DMS 273 (cell line): ENCODE measurements at regions not wholly inside any gene's neighbourhood (a gene's known extent, or its start where the extent isn't known, plus 50 kb on each side); places are given as distances from the start of the nearest gene placed in this dataset.

ENCODE experiments used
- DNase-seq: peaks from one replicate; lab custom pipeline; 2025; ENCODE audit not compliant: unreplicated experiment; lab: John Stamatoyannopoulos, UW

DNA sequence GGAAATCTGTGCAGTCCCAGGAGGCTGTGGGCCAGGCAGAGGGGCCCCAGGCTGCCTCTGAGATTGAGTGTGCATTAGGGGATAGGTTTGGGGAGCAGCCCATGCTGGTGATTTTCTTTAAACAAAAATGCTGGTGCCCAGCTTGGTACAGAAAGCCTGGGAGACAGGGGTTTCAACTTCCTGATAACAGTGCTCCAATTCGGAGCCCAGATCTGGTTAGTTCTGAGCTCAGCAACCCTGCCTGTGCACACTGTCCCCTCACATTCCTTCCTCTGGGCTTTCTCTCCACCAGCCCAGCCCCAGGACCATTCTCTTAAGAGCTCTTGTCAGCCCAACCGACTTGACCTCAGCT is 379.2 kb upstream of the ZMIZ1 start:
- no peak for DNase-seq

DNA sequence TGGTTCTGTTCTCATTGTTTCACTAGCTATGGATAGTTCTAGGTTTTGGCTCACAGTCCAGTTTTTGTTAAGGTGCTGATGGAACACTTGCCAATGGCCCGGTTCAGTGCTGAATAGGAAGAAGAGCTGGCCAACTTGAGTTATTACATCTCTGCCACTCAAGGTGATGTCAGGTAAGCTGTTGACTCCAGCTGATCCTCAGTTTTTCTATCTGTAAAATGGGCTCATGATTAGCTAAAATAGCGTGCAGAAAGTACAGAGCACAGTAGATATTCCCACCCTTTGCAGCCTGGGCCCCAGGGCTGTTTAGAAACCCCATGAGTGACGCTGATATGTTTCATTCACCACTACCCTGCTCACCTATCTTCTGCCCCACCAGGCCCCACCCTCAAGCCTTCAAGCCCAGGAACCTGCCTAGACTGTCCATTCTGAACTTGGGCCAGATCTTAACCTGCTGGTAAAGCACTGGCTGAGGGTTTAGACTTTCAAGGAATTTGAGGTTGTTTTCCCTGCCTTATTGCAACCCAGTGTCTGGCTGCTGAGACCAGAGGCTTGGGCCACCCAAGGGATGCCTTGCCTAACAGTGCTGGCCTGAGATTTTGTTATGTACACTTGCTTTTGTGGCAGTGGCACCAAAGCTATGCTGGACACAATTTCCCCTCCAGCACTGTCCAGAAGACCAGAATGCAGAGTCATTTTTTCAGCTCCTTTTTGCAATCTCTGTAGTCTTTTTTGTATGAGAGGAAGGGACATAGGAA is 378.2 kb upstream of the ZMIZ1 start:
- DNase-seq = no peak

GRCh38 chr10:78691301-78692030 is 377.3 kb upstream of the ZMIZ1 start:
- DNase-seq = no peak

DNA sequence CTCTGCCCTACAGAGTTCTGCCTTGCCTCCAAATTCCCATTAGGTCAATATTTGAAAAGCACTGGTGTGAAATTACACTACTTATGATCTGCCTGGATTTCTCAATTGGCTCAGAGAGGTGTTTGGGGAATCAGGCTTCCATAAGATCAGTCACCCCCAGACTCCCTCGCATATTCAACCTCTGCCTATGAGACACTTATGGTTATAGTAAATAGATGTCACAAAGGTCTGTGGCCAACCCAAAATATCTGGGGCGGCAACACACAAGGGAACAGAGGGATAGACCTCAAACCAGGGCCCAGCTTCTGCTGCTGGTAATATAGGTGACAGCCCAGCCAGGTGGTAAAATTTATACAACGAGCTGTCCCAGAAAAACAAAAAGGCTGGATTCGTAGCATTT is 376.7 kb upstream of the ZMIZ1 start:
- no peak for DNase-seq

DNA sequence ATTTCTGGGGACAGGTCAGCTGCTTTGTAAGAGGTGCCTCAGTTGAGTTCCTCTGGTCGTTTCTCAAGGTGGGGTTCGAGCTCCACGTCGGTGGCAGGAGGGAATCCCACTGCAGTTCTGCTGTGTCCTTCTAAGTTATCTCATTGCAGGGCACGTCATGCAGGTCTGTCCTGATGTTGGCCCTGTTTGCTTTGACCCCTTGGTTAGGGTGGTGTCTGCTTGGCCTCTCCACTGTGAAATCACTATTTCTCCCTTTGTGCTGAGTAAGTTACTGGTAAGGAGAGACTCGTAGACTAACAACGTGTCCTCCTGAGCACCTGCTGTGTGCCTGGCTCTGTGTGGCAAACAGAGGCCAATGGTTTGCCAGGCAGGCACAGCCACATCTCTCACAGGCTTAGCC is 372.9 kb upstream of the ZMIZ1 start:
- DNase-seq = no peak

GRCh38 chr10:78696791-78697395 is 371.9 kb upstream of the ZMIZ1 start:
- no peak for DNase-seq

DNA sequence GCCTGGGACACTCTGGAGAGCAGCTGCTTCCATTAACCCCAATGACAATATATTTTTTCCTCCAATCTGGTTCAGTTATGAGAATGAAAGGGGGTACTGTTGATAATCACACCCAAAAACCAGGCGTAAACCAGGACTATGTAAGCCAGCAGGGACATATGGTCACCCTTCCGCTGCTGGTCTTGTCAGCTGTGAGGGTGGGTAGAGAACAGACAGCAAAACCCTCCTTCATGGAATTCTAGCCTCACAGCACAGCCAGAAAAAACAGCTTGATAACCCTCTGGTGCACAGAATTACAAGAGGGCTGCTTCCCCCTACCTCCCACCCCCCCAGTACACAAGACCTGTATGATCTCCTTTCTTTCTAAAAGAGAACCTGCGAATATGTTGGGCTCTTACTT is 368.8 kb upstream of the ZMIZ1 start:
- peak; percentile 58 for DNase-seq

DNA sequence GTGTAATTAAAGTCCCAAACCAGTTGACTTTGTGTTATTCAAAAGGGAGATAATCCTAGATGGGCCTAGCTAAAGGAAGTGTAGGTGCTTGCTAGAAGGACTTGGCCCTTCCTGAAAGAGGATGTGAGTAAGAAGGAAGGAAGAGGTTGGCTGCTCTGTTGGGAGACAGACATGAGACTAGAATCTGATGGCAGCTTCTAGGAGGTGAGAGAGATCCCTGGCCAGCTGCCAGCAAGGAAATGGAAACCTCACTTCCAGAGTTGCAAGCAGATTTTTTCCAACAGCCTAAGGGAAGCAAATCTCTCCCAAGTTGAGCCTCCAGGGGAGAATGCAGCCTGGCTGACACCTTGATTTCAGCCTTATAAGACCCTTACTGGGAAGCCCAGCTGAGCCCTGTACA is 368.4 kb upstream of the ZMIZ1 start:
- DNase-seq = peak; percentile 62

- no peak for DNase-seq
These were observed 367.8 kb upstream of the ZMIZ1 start for GRCh38 chr10:78700816-78701520.

DNA sequence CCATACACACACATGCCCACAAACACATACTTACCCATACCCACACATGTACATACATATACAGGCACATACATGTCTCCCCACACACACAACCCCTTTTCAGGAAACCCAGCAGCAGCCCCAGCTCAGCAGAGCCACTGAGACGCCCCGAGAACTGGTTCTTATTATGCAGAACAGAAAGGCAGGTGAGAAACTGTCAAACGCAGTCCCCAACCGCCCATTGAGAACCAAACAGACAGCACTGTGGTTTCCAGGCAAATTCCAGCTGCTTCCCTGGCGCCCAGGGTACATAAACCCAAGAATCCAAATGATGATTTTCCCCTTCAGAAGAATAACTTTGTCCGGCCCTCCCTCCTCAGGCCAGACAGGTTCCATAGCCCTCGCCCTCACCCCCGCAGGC is 366.6 kb upstream of the ZMIZ1 start:
- no peak for DNase-seq

DNA sequence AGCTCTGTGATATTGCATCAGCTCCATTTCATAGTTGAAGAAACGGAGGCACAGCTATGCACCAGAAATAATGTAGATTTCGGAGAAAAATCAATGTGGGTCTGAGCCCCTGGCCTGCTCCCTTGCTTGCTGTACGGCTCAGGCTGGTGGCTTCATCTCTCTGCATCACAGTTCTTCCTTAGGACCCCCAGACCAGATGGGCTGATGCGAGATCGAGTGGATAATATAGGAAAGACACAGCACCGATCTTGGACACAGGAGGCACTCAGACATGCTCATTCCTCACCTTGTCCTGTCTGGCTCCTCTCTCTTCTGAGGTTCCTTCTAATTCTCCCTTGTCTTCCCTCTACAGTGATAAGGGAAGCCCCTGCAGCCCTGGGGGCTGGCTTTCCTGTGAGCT is 365.9 kb upstream of the ZMIZ1 start:
- no peak for DNase-seq

GRCh38 chr10:78703593-78703992 is 365.2 kb upstream of the ZMIZ1 start:
- DNase-seq = no peak

GRCh38 chr10:78706256-78706655 is 362.5 kb upstream of the ZMIZ1 start:
- DNase-seq = no peak

DNA sequence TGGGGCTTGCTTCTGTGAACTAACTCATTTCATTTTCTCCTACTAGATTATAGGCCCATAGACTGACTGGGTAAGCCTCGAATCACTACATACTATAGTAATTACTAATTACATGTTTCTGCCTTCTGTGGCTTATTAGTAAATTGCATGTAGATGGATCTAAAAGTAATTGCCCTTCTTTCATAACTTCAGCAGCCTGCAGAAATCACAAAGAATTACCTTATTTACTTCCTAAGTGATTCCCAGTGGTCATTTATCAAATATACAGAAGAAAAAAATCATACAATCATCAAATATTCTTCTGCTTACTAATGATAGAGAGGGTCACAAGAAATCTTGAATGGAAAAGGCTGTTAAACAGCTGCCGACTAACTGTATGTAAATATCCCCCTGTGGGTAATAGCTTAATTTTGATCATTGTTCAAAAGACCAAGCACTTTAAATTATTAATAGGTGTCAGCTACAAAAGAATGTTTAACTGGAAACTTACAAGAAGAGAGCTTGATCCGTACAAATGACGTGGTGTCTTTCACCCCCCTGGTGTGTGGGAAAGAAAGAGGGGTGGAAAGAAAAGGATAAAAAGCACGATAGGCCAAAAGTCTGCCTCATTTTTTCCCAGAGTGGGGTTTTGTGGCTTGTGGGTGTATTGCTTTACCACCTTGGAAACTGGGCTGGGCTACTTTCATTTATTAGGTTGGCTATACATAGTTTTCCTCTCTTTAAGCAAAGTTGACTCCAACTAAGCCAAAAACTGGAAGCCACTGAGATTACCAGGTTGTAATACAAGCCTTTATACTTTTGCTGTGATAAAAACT is 361.8 kb upstream of the ZMIZ1 start:
- DNase-seq = no peak

DNA sequence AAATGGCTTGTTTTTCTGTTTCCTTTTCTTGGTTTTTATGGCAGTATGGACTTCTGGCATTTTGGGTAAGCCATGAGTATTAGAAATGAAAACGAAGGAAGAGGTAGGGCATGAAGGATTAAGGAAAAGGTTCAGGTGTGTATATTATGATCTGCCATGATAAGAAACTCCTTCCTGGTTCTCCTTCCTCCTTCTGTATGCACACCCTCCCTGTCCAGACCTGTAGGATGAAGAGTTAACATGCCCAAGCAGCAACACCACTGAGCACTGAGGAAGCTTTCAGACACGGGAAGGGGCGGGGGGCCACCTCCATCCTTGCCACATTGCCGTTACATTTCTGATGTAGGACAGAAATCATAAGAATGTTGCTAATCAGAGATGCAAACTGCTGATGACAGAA is 361.0 kb upstream of the ZMIZ1 start:
- DNase-seq = no peak

- DNase-seq = no peak
These were observed 356.6 kb upstream of the ZMIZ1 start for GRCh38 chr10:78712147-78712546.

DNA sequence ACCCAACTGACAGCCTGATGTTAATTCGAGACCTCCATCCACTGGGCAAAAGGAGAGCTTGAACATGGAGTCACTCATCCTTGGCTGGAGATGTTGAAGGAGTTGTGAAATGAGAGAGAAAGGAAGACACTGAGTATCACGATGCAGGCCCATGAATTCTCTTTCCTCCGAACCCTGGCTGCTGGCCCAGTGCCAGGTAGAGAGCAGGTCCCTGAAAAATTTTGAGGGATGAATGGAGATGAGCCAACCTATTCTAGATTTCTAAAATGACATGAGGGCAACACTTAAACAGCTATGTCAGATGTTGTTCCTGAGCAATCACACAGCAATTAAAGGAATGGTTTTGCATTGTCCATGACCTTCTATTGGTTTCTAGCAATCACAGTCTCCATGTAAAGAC is 355.1 kb upstream of the ZMIZ1 start:
- DNase-seq = no peak

- DNase-seq = no peak
These were observed 354.5 kb upstream of the ZMIZ1 start for GRCh38 chr10:78714225-78714624.

DNA sequence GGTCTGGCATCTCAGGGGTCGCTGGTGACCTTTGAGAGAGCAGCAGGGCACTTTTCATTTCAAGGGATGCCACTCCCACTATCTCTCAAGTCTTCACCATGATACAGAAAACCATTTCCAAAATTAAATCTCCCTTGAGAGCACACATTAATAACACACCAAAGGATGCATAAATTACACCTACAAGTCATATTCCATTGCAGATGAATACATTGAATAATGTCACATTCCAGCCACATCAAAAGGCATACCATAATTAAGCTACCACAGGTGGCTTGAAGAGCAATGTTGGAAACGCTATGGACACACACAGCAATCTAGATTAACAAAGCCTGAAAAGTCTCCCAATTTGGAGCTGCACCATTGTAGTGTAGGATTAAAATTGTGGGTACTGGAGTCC is 353.3 kb upstream of the ZMIZ1 start:
- no peak for DNase-seq

DNA sequence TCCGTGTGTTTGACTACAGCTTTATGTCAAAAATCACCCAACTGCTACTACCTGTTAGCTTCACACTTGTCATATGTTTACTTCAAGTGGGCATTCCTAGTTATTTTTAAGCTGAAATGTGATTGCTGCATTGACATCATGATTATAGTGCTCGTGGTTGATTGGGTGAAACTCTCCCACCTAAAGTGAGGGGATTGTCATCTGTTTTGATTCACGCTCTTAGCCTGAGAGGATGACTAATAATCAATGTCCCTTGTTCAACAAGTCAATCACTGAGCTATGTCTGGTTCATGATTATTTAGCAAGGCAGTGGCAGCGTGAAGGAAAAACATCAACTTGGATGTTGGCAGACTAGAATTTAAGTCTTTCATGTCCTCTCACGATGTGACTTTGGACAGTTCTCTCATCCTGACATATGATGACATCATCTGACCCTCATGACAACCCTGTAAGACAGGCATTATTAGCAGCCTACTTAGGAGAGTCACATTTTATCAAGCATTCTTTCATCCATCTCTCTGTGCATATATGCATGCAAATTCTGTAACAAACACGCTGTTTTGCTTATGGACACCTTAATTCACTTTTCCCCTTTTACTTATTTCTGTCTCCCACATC is 352.6 kb upstream of the ZMIZ1 start:
- no peak for DNase-seq

DNA sequence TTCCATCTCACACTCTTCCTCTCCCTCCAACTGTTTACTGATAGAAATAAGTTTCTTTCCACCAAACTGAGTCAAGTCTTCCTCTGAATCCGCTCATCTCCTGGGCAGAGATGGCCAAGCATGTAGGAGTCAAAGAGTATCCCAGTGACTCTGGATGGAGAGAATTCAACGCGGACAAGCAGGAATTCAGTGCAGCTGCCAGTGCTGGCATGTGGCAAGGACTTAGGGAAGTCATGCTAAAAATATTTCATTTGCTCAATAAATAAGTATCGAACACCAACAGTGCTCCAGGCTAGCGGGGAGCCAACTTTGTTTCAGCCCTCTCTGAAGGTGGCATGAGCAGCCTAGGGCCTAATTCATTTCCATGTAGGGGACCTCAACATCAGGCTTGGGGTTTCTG is 351.6 kb upstream of the ZMIZ1 start:
- DNase-seq = no peak
